ENCODE measurements at regions not wholly inside any gene's neighbourhood (a gene's known extent, or its start where the extent isn't known, plus 50 kb on each side); places are given as distances from the start of the nearest gene placed in this dataset.

DNA sequence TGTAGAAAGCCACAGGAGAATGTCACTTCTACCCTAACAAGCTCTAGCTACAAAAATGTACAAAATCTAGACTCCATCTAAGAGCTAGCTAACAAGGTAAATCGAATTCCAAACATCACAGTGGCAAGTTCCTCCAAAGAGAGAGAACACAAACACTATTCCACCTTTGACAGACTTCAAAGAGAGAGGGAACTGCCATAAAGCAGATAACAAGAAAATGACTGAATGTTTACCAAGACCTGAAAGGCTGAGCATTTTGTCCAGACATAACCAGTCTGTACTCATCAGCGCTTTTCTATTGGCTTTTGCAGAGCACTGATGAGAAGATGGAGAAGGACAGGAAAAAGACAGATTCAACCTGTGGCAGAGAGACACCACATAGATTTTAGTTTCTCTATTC lies 1419.6 kb upstream of the ALCAM start:
- no peak for ATAC-seq
- POLR2A ChIA-PET = no interaction called here
- RAD21 ChIA-PET (ENCODE audit: unreplicated experiment) = no interaction called here
- H3K9me3 ChIP-seq (replicated peaks; ENCODE audit: control insufficient read depth, insufficient read depth, low read length) = no peaks in the 10 kb centered on the region
- no peak overlapping the region for H3K9ac ChIP-seq (ENCODE audit: control insufficient read depth, insufficient read depth, low read length)
- TF ChIP-seq, protein P1, sequence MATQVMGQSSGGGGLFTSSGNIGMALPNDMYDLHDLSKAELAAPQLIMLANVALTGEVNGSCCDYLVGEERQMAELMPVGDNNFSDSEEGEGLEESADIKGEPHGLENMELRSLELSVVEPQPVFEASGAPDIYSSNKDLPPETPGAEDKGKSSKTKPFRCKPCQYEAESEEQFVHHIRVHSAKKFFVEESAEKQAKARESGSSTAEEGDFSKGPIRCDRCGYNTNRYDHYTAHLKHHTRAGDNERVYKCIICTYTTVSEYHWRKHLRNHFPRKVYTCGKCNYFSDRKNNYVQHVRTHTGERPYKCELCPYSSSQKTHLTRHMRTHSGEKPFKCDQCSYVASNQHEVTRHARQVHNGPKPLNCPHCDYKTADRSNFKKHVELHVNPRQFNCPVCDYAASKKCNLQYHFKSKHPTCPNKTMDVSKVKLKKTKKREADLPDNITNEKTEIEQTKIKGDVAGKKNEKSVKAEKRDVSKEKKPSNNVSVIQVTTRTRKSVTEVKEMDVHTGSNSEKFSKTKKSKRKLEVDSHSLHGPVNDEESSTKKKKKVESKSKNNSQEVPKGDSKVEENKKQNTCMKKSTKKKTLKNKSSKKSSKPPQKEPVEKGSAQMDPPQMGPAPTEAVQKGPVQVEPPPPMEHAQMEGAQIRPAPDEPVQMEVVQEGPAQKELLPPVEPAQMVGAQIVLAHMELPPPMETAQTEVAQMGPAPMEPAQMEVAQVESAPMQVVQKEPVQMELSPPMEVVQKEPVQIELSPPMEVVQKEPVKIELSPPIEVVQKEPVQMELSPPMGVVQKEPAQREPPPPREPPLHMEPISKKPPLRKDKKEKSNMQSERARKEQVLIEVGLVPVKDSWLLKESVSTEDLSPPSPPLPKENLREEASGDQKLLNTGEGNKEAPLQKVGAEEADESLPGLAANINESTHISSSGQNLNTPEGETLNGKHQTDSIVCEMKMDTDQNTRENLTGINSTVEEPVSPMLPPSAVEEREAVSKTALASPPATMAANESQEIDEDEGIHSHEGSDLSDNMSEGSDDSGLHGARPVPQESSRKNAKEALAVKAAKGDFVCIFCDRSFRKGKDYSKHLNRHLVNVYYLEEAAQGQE (IDR thresholded peaks at IDR 0.05; ENCODE audit: low read depth, low read length) = no peak
- TF ChIP-seq MYB (IDR thresholded peaks at IDR 0.05; ENCODE audit: borderline replicate concordance, low read depth, low read length) (no peak), NFXL1 (IDR thresholded peaks at IDR 0.05; ENCODE audit: borderline replicate concordance) (no peak), ZNF622 (IDR thresholded peaks at IDR 0.05) (no peak)
- TF ChIP-seq, protein P2, sequence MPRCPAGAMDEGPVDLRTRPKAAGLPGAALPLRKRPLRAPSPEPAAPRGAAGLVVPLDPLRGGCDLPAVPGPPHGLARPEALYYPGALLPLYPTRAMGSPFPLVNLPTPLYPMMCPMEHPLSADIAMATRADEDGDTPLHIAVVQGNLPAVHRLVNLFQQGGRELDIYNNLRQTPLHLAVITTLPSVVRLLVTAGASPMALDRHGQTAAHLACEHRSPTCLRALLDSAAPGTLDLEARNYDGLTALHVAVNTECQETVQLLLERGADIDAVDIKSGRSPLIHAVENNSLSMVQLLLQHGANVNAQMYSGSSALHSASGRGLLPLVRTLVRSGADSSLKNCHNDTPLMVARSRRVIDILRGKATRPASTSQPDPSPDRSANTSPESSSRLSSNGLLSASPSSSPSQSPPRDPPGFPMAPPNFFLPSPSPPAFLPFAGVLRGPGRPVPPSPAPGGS (IDR thresholded peaks at IDR 0.05; ENCODE audit: borderline replicate concordance, insufficient read depth, low read depth, low read length, poor library complexity, severe bottlenecking) = no peak
- no peaks in the 10 kb centered on the region for H3K36me3 ChIP-seq (ENCODE audit: control insufficient read depth in 2 of 2, insufficient read depth in 2 of 2, low read length in 1 of 2)
- SMC1A ChIA-PET (ENCODE audit: uncharacterized antibody, unreplicated experiment) = interaction anchor here (0.9 to 2.3 kb wide), 4 partner anchors 9 to 18 kb away, joined by 3 to 6 read pairs (median 4); no protein-coding TSS in a partner anchor
- 3% methylated on average over 2 of the region's 2 CpGs for whole genome bisulfite sequencing (ENCODE audit: insufficient coverage, insufficient replicate concordance, low lambda C conversion rate, missing lambda C conversion rate)
- in situ Hi-C loops (cut with MboI) = no loop called here
- no peak overlapping the region for H3K4me2 ChIP-seq (ENCODE audit: control insufficient read depth, insufficient read depth)
- DNase-seq (ENCODE audit: low read depth, low spot score) = no peak
- no peak for FAIRE-seq
- no peak overlapping the region for H2AFZ ChIP-seq (ENCODE audit: control insufficient read depth, low read depth, low read length)
- no peaks in the 10 kb centered on the region for H4K20me1 ChIP-seq (ENCODE audit: control insufficient read depth, insufficient read depth)
- no peak overlapping the region for H3K4me3 ChIP-seq
- intact Hi-C loops (cut with micrococcal nuclease; ENCODE audit: unreplicated experiment) = no loop called here
- H3K27me3 ChIP-seq (replicated peaks in 1 of 2; ENCODE audit: control insufficient read depth in 2 of 2, insufficient read depth in 2 of 2, low read length in 1 of 2) = no peaks in the 10 kb centered on the region
- no TSS peak for BruUV-seq (replicated peaks)
- H3K4me1 ChIP-seq (ENCODE audit: control insufficient read depth, insufficient read depth, low read length) = no peaks in the 10 kb centered on the region
- H3K27ac ChIP-seq (ENCODE audit: control insufficient read depth, insufficient read depth) = no peak overlapping the region
- CTCF ChIA-PET = interaction anchor here (1.2 kb wide), 1 partner anchor 30 kb away, joined by 3 read pairs; no protein-coding TSS in a partner anchor
- H3K79me2 ChIP-seq (ENCODE audit: control insufficient read depth, insufficient read depth, low read length) = no peaks in the 10 kb centered on the region
